IMR-90 (cell line): ENCODE measurements at regions not wholly inside any gene's neighbourhood (a gene's known extent, or its start where the extent isn't known, plus 50 kb on each side); places are given as distances from the start of the nearest gene placed in this dataset.

Experiments
- ATAC-seq: fragments of 200-7000 bp; cut with Tn5 transposase; 2 replicates; pipeline ENCODE4 v1.9.1; 2020; ENCODE audit warnings: low read depth, mild to moderate bottlenecking, moderate library complexity
- BruUV-seq: library from RNA; stranded (reverse); fragments of 400-500 nt; replicated peaks from 2 replicates; lab custom pipeline; 2021; lab: Mats Ljungman, UMichigan
- CTCF ChIA-PET: fragments of 300-600 bp; formaldehyde crosslinking; extraction: SDS; loops from one replicate; lab custom pipeline; 2021; ENCODE audit warnings: antibody characterized with exemption; lab: Yijun Ruan, JAX
- POLR2A ChIA-PET: fragments of 300-600 bp; sonication (Branson Sonifier 250); formaldehyde crosslinking; loops from one replicate; lab custom pipeline; 2022; ENCODE audit warnings: antibody characterized with exemption; ENCODE audit not compliant: unreplicated experiment; lab: Charles Lee
- DNase-seq: peaks from one replicate; pipeline ENCODE4 v3.0.0; 2013
- H2AFZ ChIP-seq: replicated peaks from 2 replicates; pipeline ENCODE3; 2013; ENCODE audit warnings: low read length, mild to moderate bottlenecking; ENCODE audit not compliant: poor library complexity
- H2AK5ac ChIP-seq: 2 replicates; pipeline ENCODE4 v1.6.1; 2013; ENCODE audit warnings: low read depth, low read length, inconsistent platforms
- H2AK9ac ChIP-seq: replicated peaks from 2 replicates; pipeline ENCODE3; 2013; ENCODE audit warnings: mild to moderate bottlenecking, low read depth, low read length, moderate library complexity; ENCODE audit not compliant: poor library complexity
- H2BK120ac ChIP-seq: 2 replicates; pipeline ENCODE4 v1.6.1; 2013; ENCODE audit warnings: low read depth, low read length, inconsistent platforms
- H2BK15ac ChIP-seq: 3 replicates; pipeline ENCODE4 v1.6.1; 2013; ENCODE audit warnings: low read depth, low read length, inconsistent platforms
- H2BK20ac ChIP-seq: 2 replicates; pipeline ENCODE4 v1.6.1; 2013; ENCODE audit warnings: low read depth, mild to moderate bottlenecking, inconsistent platforms, low read length, moderate library complexity
- H2BK5ac ChIP-seq: 2 replicates; pipeline ENCODE4 v1.6.1; 2013; ENCODE audit warnings: mild to moderate bottlenecking, low read depth, low read length, inconsistent platforms; ENCODE audit not compliant: poor library complexity, severe bottlenecking
- H3K14ac ChIP-seq: replicated peaks from 2 replicates; pipeline ENCODE4 v1.6.1; 2013; ENCODE audit warnings: low read depth, low read length, inconsistent platforms
- H3K18ac ChIP-seq: 2 replicates; pipeline ENCODE4 v1.6.1; 2013; ENCODE audit warnings: low read depth, low read length, control low read depth
- H3K23ac ChIP-seq: 2 replicates; pipeline ENCODE4 v1.6.1; 2013; ENCODE audit warnings: low read depth, low read length, inconsistent platforms
- H3K27ac ChIP-seq: 2 replicates; pipeline ENCODE4 v1.5.1; 2013; ENCODE audit warnings: mild to moderate bottlenecking, control low read depth, low read length; ENCODE audit not compliant: insufficient read depth
- H3K27me3 ChIP-seq: 2 replicates; pipeline ENCODE4 v1.6.1; 2013; ENCODE audit warnings: low read length; ENCODE audit not compliant: control insufficient read depth, insufficient read depth
- H3K36me3 ChIP-seq: 2 replicates; pipeline ENCODE4 v1.6.1; 2013; ENCODE audit warnings: low read length, mixed read lengths; ENCODE audit not compliant: control insufficient read depth, insufficient read depth
- H3K4ac ChIP-seq: 2 replicates; pipeline ENCODE4 v1.6.1; 2013; ENCODE audit warnings: low read depth, low read length, inconsistent platforms
- H3K4me1 ChIP-seq: 2 replicates; pipeline ENCODE4 v1.6.1; 2013; ENCODE audit warnings: low read length, mixed read lengths; ENCODE audit not compliant: control insufficient read depth, insufficient read depth
- H3K4me2 ChIP-seq: 2 replicates; pipeline ENCODE4 v1.6.1; 2013; ENCODE audit warnings: low read depth, mild to moderate bottlenecking, control low read depth, low read length, moderate library complexity
- H3K4me3 ChIP-seq: 2 replicates; pipeline ENCODE4 v1.5.1; 2013; ENCODE audit warnings: low read depth, mild to moderate bottlenecking, control low read depth, low read length, moderate library complexity; ENCODE audit not compliant: insufficient read depth
- H3K56ac ChIP-seq: 2 replicates; pipeline ENCODE4 v1.6.1; 2013; ENCODE audit warnings: low read length, inconsistent platforms; ENCODE audit not compliant: insufficient read depth; ENCODE audit errors: extremely low read depth
- H3K79me1 ChIP-seq, 2 experiments: 2 replicates each; pipeline ENCODE4 v1.6.1; 2013; ENCODE audit warnings: low read length in 2 of 2, inconsistent platforms in 1 of 2, low read depth in 1 of 2
- H3K9ac ChIP-seq: 2 replicates; pipeline ENCODE4 v1.6.1; 2013; ENCODE audit warnings: low read depth, low read length, control low read depth
- H3K9me1 ChIP-seq: 2 replicates; pipeline ENCODE4 v1.6.1; 2013; ENCODE audit warnings: low read length, inconsistent platforms; ENCODE audit not compliant: insufficient read depth
- H3K9me3 ChIP-seq: 2 replicates; pipeline ENCODE4 v1.6.1; 2013; ENCODE audit warnings: low read length; ENCODE audit not compliant: control insufficient read depth, insufficient read depth
- H4K20me1 ChIP-seq: 2 replicates; pipeline ENCODE4 v1.6.1; 2013; ENCODE audit warnings: low read length, inconsistent platforms; ENCODE audit not compliant: insufficient read depth
- H4K5ac ChIP-seq: 2 replicates; pipeline ENCODE4 v1.6.1; 2013; ENCODE audit warnings: mild to moderate bottlenecking, low read depth, low read length, control low read depth
- H4K8ac ChIP-seq, 2 experiments: 2 replicates each; pipeline ENCODE4 v1.6.1; 2013; ENCODE audit warnings: low read depth in 2 of 2, low read length in 2 of 2, control low read depth in 1 of 2, inconsistent platforms in 1 of 2
- H4K91ac ChIP-seq: 2 replicates; pipeline ENCODE4 v1.6.1; 2013; ENCODE audit warnings: low read depth, low read length, inconsistent platforms; ENCODE audit not compliant: insufficient read depth
- CEBPB ChIP-seq: IDR thresholded peaks from 2 replicates; pipeline ENCODE4 v1.6.1; 2012; ENCODE audit warnings: low read depth, low read length, improper control_type of control experiment
- NFE2L2 ChIP-seq: fragments of 150-350 bp; IDR thresholded peaks from 2 replicates; pipeline ENCODE4 v1.6.1; 2016; ENCODE audit warnings: low read depth, mild to moderate bottlenecking, low read length
- WGBS, 2 experiments: methylation state at CpG; one replicate each; pipeline versions ENCODE4 v1.1.5 to v1.1.7; 2013; ENCODE audit warnings: missing lambda C conversion rate in 2 of 2; ENCODE audit not compliant: insufficient read length in 1 of 2; ENCODE audit errors: extremely low coverage in 2 of 2; 5-methylcytosine and 5-hydroxymethylcytosine counted together
- dilution Hi-C: fragments of 300-500 bp; cut with HindIII; formaldehyde crosslinking; loops from one replicate; pipeline ENCODE4 v1.14.3; 2018; ENCODE audit warnings: low sequenced_read_pairs; ENCODE audit not compliant: unreplicated experiment
- in situ Hi-C: fragments of 300-500 bp; cut with MboI; formaldehyde crosslinking; loops from 3 replicates; pipeline ENCODE4 v1.14.3; 2019; ENCODE audit warnings: low sequenced_read_pairs, inconsistent platforms, mixed read lengths
- intact Hi-C: fragments of 100-400 bp; cut with micrococcal nuclease; formaldehyde crosslinking; loops from 2 replicates; pipeline ENCODE4 v1.10.0; 2022

GRCh38 chr10:6348096-6348874 lies 145.6 kb downstream of the PFKFB3 start:
- H3K4me2 ChIP-seq: 0 out of 2 replicates have a peak overlapping the region, but pooled peaks have one; percentile 4
- H4K5ac ChIP-seq: no peak overlapping the region

More at GRCh38 chr10:6348096-6348874, 145.6 kb downstream of the PFKFB3 start:
- Histone ChIP-seq H3K27ac (no peak overlapping the region), H3K9me1 (no peaks in the 10 kb centered on the region), H2AK5ac (no peak overlapping the region), H2AK9ac (no peak overlapping the region), H3K9me3 (peaks cover 4% of the 10 kb centered on the region), H3K23ac (no peak overlapping the region), H4K8ac (no peak overlapping the region), H3K4me3 (no peak overlapping the region), H3K27me3 (no peaks in the 10 kb centered on the region), H3K56ac (no peak overlapping the region), H2AFZ (no peak overlapping the region), H3K14ac (no peak overlapping the region), H2BK120ac (no peak overlapping the region; the same call in 1 of the 2 replicates), H4K91ac (no peak overlapping the region), H3K36me3 (no peaks in the 10 kb centered on the region), H2BK20ac (no peak overlapping the region), H3K4me1 (peaks cover 5% of the 10 kb centered on the region; the same call in 1 of the 2 replicates), H3K79me1 (no peaks in the 10 kb centered on the region), H2BK15ac (no peak overlapping the region), H3K4ac (no peak overlapping the region; the same call in 1 of the 2 replicates), H3K9ac (no peak overlapping the region), H2BK5ac (no peak overlapping the region), H3K18ac (peak overlapping the region; percentile 72; the same call in 1 of the 2 replicates), H4K20me1 (no peaks in the 10 kb centered on the region)
- dilution Hi-C loops: no loop called here
- BruUV-seq: no TSS peak
- 30% methylated on average over 6 of the region's 16 CpGs; no CpG with 5 or more reads in 1 of the 2 experiments for WGBS, 2 experiments
- ChIA-PET CTCF (interaction anchor here (0.6 to 1.6 kb wide), 2 partner anchors 73 to 356 kb away, joined by 3 to 7 read pairs; no protein-coding TSS in a partner anchor), POLR2A (no interaction called here)
- intact Hi-C loops: no loop called here
- ATAC-seq (no peak), DNase-seq (no peak)
- TF ChIP-seq NFE2L2 (no peak), CEBPB (peak; percentile 79)
- in situ Hi-C loops: no loop called here
